Cardiac muscle cell (in vitro differentiated cells and primary cell): ENCODE measurements at regions not wholly inside any gene's neighbourhood (a gene's known extent, or its start where the extent isn't known, plus 50 kb on each side); places are given as distances from the start of the nearest gene placed in this dataset.
A peak's percentile ranks its signal among the peaks of the same experiment; 100 is the strongest.

Source experiments
- DNase-seq, 2 donors: peaks; one replicate each; pipeline versions ENCODE4 v3.0.0 to v3.0.0-alpha.2; 2010 to 2017; ENCODE audit warnings: low read depth in 1 of 2, low spot score in 1 of 2
- H3K27ac ChIP-seq: fragments of 200-600 bp; sonication (generic); 2 replicates; pipeline ENCODE4 v1.5.1; 2016
- H3K27me3 ChIP-seq: fragments of 200-600 bp; sonication (generic); 2 replicates; pipeline ENCODE4 v1.6.0; 2016; ENCODE audit warnings: control low read depth
- H3K36me3 ChIP-seq: fragments of 200-600 bp; sonication (generic); 2 replicates; pipeline ENCODE4 v1.5.1; 2016; ENCODE audit warnings: control low read depth
- H3K4me1 ChIP-seq: fragments of 200-600 bp; sonication (generic); 2 replicates; pipeline ENCODE4 v1.8.1; 2017; ENCODE audit warnings: low read depth, mild to moderate bottlenecking, mixed run types
- H3K4me3 ChIP-seq: fragments of 200-600 bp; sonication (generic); 2 replicates; pipeline ENCODE4 v1.5.1; 2016; ENCODE audit warnings: mild to moderate bottlenecking
- H3K9me3 ChIP-seq: fragments of 200-600 bp; sonication (generic); 2 replicates; pipeline ENCODE4 v1.5.1; 2017; ENCODE audit warnings: low read depth, mild to moderate bottlenecking, control low read depth
- TF ChIP-seq, protein P1 (sequence below): IDR thresholded peaks from 2 replicates; pipeline ENCODE4 v1.5.1; 2012; ENCODE audit warnings: low read depth, mild to moderate bottlenecking, low read length

DNA sequence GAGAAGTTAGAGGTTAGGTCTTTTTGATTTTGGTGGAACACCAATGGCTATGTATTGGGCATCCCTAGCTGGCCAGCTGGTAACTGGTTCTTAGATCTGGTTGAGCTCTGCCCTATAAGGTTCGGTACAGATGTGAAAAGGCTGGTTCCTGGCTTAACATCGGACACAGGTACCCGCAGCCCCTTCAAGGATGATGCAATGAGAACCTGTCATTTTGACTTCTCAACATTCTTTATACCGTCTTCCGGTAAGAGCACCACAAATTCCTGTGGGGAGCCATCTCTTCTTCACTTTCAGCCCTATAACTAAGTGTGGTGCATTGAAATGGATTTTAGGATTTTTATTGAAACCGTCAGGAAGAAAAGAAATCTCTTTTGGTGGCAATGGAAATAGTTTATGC is 222.8 kb downstream of the ADAMTS9 start:
- H3K36me3 ChIP-seq = no peaks in the 10 kb centered on the region
- no peaks in the 10 kb centered on the region for H3K27me3 ChIP-seq
- H3K27ac ChIP-seq = no peak overlapping the region
- H3K9me3 ChIP-seq = no peaks in the 10 kb centered on the region
- TF ChIP-seq, protein P1, sequence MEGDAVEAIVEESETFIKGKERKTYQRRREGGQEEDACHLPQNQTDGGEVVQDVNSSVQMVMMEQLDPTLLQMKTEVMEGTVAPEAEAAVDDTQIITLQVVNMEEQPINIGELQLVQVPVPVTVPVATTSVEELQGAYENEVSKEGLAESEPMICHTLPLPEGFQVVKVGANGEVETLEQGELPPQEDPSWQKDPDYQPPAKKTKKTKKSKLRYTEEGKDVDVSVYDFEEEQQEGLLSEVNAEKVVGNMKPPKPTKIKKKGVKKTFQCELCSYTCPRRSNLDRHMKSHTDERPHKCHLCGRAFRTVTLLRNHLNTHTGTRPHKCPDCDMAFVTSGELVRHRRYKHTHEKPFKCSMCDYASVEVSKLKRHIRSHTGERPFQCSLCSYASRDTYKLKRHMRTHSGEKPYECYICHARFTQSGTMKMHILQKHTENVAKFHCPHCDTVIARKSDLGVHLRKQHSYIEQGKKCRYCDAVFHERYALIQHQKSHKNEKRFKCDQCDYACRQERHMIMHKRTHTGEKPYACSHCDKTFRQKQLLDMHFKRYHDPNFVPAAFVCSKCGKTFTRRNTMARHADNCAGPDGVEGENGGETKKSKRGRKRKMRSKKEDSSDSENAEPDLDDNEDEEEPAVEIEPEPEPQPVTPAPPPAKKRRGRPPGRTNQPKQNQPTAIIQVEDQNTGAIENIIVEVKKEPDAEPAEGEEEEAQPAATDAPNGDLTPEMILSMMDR = no peak
- no peak for DNase-seq
- H3K4me3 ChIP-seq = no peak overlapping the region
- H3K4me1 ChIP-seq = no peaks in the 10 kb centered on the region

DNA sequence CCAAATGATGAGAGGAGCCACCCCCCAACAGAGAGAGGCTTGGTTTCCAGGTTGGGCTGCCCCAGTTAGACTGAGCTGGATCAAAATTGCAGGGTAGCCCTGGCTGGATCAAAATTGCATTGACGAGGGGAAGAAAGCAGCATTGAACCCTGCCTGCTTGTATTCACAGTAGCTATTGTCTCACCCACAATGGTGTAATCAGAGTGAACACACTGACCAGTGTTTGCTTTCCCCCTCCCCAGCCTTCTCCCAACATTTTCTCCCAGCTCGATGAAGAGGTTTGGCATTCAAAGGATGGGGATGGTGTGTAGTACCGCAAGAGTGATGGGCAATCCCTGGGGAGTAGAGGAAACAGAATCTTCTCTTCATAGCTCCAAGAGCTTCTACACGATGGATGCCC is 223.8 kb downstream of the ADAMTS9 start:
- Histone ChIP-seq H3K4me1 (no peaks in the 10 kb centered on the region), H3K27me3 (no peaks in the 10 kb centered on the region), H3K36me3 (no peaks in the 10 kb centered on the region), H3K4me3 (no peak overlapping the region), H3K27ac (no peak overlapping the region), H3K9me3 (no peaks in the 10 kb centered on the region)
- no peak for DNase-seq
- TF ChIP-seq, protein P1 = no peak

DNA sequence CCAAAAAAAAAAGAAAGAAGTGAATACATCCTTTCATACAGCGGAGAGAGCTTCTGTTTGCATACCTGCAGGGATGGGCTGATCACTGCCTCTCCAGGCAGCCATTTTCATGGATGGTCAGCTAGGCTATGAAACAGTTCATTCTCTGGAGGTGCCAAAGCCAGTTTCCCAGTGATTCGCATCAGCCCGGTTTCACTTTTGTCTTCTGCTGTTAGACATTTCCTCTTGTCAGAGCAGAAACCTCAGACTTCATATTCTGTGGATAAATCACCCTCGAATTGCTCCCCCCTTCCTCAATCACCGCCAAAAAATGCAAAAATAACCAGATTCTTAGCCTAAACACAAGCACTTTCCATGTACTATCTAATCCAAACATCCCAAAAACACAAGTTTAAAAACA is 225.6 kb downstream of the ADAMTS9 start:
- no peak overlapping the region for H3K27ac ChIP-seq
- no peaks in the 10 kb centered on the region for H3K9me3 ChIP-seq
- H3K27me3 ChIP-seq = no peaks in the 10 kb centered on the region
- no peak overlapping the region for H3K4me3 ChIP-seq
- TF ChIP-seq, protein P1 = no peak
- H3K36me3 ChIP-seq = no peaks in the 10 kb centered on the region
- no peaks in the 10 kb centered on the region for H3K4me1 ChIP-seq
- DNase-seq = peak in 1 of 2 donors; percentile 87

DNA sequence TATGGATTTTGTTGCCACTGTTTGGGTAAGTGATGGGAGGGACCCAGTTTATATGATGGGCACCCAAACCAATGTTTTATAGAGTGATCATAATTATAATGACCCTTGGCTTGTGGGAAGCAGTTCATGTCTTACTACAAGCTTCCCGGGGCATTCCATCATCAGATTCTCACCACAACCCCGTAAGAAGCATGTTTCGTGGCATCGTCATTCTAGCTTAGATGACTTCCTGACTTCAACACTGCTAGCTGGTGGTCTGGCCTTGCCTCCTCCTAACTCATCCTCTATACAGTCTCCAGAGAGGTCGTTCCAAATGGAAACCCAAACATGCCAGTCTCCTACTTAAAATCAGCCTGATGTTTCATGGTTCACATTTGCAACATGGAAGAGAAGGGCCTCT is 226.9 kb downstream of the ADAMTS9 start:
- H3K27ac ChIP-seq = no peak overlapping the region
- H3K9me3 ChIP-seq = no peaks in the 10 kb centered on the region
- DNase-seq = peak in 1 of 2 donors; percentile 68
- peaks cover 5% of the 10 kb centered on the region for H3K4me1 ChIP-seq
- no peaks in the 10 kb centered on the region for H3K36me3 ChIP-seq
- H3K4me3 ChIP-seq = no peak overlapping the region
- no peaks in the 10 kb centered on the region for H3K27me3 ChIP-seq
- TF ChIP-seq, protein P1 = no peak

DNA sequence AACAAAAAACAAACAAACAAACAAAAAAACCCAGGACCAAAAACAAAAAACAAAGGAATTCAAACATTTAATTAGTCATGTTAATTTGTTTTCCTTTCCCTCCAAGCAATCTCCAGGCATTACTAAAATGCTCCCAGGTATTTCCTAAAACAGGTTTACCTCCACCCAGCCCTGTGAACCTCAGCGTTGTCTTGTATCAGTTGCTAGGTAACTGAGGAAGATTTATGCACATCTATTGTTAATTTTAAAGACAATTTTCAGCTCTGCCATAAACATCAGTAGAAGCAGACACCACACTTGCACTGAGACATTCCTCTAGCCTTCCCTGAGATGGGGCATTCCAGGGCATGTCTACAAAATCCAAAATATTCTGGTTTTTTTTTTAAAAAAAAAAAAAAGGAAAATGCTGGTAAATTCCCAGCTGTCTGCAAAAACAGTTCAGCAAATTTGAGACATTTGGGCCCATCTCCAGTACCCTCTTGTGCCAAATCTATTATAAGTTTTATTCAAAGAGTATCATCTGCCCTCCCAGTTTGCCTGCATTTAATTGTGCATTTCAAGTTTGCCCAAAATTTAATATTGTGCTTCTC is 227.6 kb downstream of the ADAMTS9 start:
- H3K4me1 ChIP-seq = peaks cover 5% of the 10 kb centered on the region
- no peak overlapping the region for H3K4me3 ChIP-seq
- no peaks in the 10 kb centered on the region for H3K36me3 ChIP-seq
- TF ChIP-seq, protein P1 = no peak
- no peaks in the 10 kb centered on the region for H3K27me3 ChIP-seq
- no peak for DNase-seq
- no peak overlapping the region for H3K27ac ChIP-seq
- no peaks in the 10 kb centered on the region for H3K9me3 ChIP-seq
